CD4-positive, alpha-beta T cell treated with Interleukin-17A for 4 hours (primary cell): ENCODE measurements at regions not wholly inside any gene's neighbourhood (a gene's known extent, or its start where the extent isn't known, plus 50 kb on each side); places are given as distances from the start of the nearest gene placed in this dataset.
A peak's percentile ranks its signal among the peaks of the same experiment; 100 is the strongest.

Source experiments
- DNase-seq: peaks from one replicate; pipeline ENCODE4 v3.0.0-alpha.2; 2020; ENCODE audit warnings: mixed read lengths

GRCh38 chr17:77462090-77462489 lies 321.3 kb downstream of the SEC14L1 start:
- DNase-seq, result peak; percentile 48

- DNase-seq, result no peak
These were observed 322.1 kb downstream of the SEC14L1 start for GRCh38 chr17:77462553-77463497.

- no peak for DNase-seq
These were observed 324.2 kb downstream of the SEC14L1 start for GRCh38 chr17:77464988-77465357.

GRCh38 chr17:77465358-77466041 lies 324.7 kb downstream of the SEC14L1 start:
- DNase-seq, result peak; percentile 87

- DNase-seq, result no peak
These were observed 325.4 kb downstream of the SEC14L1 start for GRCh38 chr17:77466140-77466539.

GRCh38 chr17:77466596-77467223 lies 325.9 kb downstream of the SEC14L1 start:
- no peak for DNase-seq

GRCh38 chr17:77467521-77467920 lies 326.8 kb downstream of the SEC14L1 start:
- no peak for DNase-seq

- no peak for DNase-seq
These were observed 328.1 kb downstream of the SEC14L1 start for GRCh38 chr17:77468897-77469296.

- no peak for DNase-seq
These were observed 329.6 kb downstream of the SEC14L1 start for GRCh38 chr17:77470330-77470786.

GRCh38 chr17:77470800-77471733 lies 330.3 kb downstream of the SEC14L1 start:
- no peak for DNase-seq

GRCh38 chr17:77471984-77472461 lies 331.3 kb downstream of the SEC14L1 start:
- no peak for DNase-seq

GRCh38 chr17:77472468-77473310 lies 331.9 kb downstream of the SEC14L1 start:
- DNase-seq, result no peak

- DNase-seq, result peak; percentile 41
These were observed 333.0 kb downstream of the SEC14L1 start for GRCh38 chr17:77473615-77474226.

- no peak for DNase-seq
These were observed 333.7 kb downstream of the SEC14L1 start for GRCh38 chr17:77474292-77474988.

- peak; percentile 87 for DNase-seq
These were observed 334.5 kb downstream of the SEC14L1 start for GRCh38 chr17:77475016-77475976.

- no peak for DNase-seq
These were observed 335.2 kb downstream of the SEC14L1 start for GRCh38 chr17:77476006-77476405.

- no peak for DNase-seq
These were observed 335.7 kb downstream of the SEC14L1 start for GRCh38 chr17:77476498-77476897.

GRCh38 chr17:77476931-77477805 lies 336.4 kb downstream of the SEC14L1 start:
- DNase-seq, result peak; percentile 52
